Transverse colon (tissue), 4 donors: ENCODE measurements at regions not wholly inside any gene's neighbourhood (a gene's known extent, or its start where the extent isn't known, plus 50 kb on each side); places are given as distances from the start of the nearest gene placed in this dataset.

ENCODE experiments used
- DNase-seq: peaks from one replicate; pipeline ENCODE4 v3.0.0-alpha.2; 2019
- H3K27ac ChIP-seq, 4 donors: fragments of 200-600 bp; sonication (generic); 2 replicates each; pipeline ENCODE4 v1.5.1; 2016 to 2018; ENCODE audit warnings: inconsistent platforms in 4 of 4
- H3K27me3 ChIP-seq: fragments of 200-600 bp; sonication (generic); 2 replicates; pipeline ENCODE4 v1.5.1; 2017; ENCODE audit warnings: inconsistent platforms
- H3K36me3 ChIP-seq, 4 donors: fragments of 200-600 bp; sonication (generic); 2 replicates each; pipeline ENCODE4 v1.5.1; 2017 to 2019; ENCODE audit warnings: inconsistent platforms in 4 of 4
- H3K4me1 ChIP-seq, 4 donors: fragments of 200-600 bp; sonication (generic); 2 replicates each; pipeline ENCODE4 v1.5.1; 2017 to 2020; ENCODE audit warnings: inconsistent platforms in 4 of 4
- H3K4me3 ChIP-seq, 4 donors: fragments of 200-600 bp; sonication (generic); 1 replicate in 1 of 4; 2 replicates in 3 of 4; pipeline versions ENCODE4 v1.5.1 to v1.6.1; 2017 to 2019; ENCODE audit warnings: inconsistent platforms in 4 of 4
- H3K9me3 ChIP-seq, 2 donors: fragments of 200-600 bp; sonication (generic); 2 replicates each; pipeline ENCODE4 v1.5.1; 2017 to 2019; ENCODE audit warnings: inconsistent platforms in 2 of 2
- EP300 ChIP-seq: sonication (generic); formaldehyde crosslinking; IDR thresholded peaks from one replicate; pipeline ENCODE4 v1.6.1; 2017; ENCODE audit warnings: antibody characterized with exemption, low read depth
- POLR2A ChIP-seq: fragments of 450-650 bp; IDR thresholded peaks from one replicate; pipeline ENCODE4 v1.6.1; 2016; ENCODE audit warnings: antibody characterized with exemption, mild to moderate bottlenecking, moderate library complexity
- POLR2AphosphoS5 ChIP-seq, 3 donors: sonication (generic); formaldehyde crosslinking; IDR thresholded peaks; one replicate each; pipeline ENCODE4 v1.6.1; 2016; ENCODE audit warnings: antibody characterized with exemption in 3 of 3
- WGBS, 2 donors: methylation state at CpG; one replicate each; pipeline ENCODE4 v1.1.5; 2018; ENCODE audit warnings: low coverage in 1 of 2; 5-methylcytosine and 5-hydroxymethylcytosine counted together
- in situ Hi-C, 4 donors: fragments of 200-750 bp; cut with MboI; loops; one replicate each; pipeline versions ENCODE4 v1.15.0 to v1.15.1; 2017; ENCODE audit warnings: low sequenced_read_pairs in 3 of 4, low pct_ligation_motif_present in 1 of 4, low pct_unique_long_range_greater_than_20kb in 1 of 4
- intact Hi-C: fragments of 100-400 bp; cut with DNase I; formaldehyde crosslinking; loops from one replicate; pipeline ENCODE4 v1.15.1; 2023; ENCODE audit warnings: low total_unique reads
- TF ChIP-seq, protein P1 (sequence below), 5 experiments: fragments of 200-600 bp in 3 of 5; fragments of 450-650 bp in 2 of 5; sonication (generic) in 3 of 5; IDR thresholded peaks; 1 replicate in 2 of 5; 2 replicates in 3 of 5; pipeline ENCODE4 v1.5.1; 2016 to 2017; ENCODE audit warnings: antibody characterized with exemption in 5 of 5, inconsistent platforms in 3 of 5, mild to moderate bottlenecking in 2 of 5, moderate library complexity in 1 of 5

DNA sequence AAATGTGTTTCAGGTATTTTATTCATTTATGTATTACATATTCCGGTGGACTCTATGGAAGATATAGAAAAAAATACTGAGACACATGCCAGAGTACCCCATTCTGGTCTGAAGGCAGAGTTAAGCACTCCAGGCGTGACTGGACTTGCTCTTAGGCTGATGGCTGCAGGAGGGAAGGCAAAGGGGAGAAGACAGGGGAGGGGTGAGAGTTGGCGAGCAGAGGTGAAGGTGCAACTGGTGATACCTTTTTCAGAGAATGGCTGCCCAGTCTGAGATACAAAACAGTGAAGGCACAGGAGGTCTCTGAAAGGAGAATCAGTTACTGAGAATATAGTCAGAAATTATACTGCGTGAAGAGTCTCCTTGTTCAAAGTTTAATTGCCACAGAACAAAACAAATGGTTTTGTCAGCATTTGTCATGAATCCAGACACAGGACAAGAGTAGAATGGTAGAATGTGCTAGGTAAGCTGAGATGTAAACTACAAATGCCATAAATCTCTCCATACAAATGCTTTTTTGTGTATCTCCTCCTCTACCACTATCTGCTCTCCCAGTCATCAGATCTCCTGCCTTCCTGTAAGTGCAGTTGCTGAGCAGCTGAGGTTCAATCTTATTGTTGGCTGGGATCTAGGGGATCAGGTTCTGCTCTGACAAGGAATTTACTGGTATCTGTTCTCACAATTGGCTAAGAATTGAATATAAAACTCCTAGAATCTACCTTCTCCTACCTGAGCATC is 104.2 kb upstream of the DST start:
- H3K4me1 ChIP-seq: peaks cover 0 to 24% (median 1%) of the 10 kb centered on the region in 4 donors
- H3K27ac ChIP-seq: no peak overlapping the region
- in situ Hi-C loops: no loop called here

DNA sequence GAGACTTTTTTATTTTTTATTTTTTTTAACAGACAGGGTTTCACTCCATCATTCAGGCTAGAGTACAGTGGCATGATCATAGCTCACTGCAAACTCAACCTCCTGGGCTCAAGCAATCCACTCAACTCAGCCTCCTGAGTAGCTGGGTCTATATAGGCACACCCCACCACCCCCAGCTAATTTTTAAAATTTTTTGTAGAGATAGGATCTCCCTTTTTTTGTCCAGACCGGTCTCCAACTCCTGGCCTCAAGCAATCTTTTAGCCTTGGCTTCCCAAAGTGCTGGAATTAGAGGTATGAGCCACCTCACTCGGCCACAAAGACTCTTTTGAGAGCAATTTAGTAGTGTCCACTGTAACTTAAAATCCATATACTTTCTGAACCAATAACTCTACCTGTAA is 103.3 kb upstream of the DST start:
- Histone ChIP-seq H3K4me1 (peaks cover 0 to 34% (median 4%) of the 10 kb centered on the region in 4 donors), H3K27ac (no peak overlapping the region), H3K9me3 (no peaks in the 10 kb centered on the region), H3K36me3 (no peaks in the 10 kb centered on the region), H3K4me3 (no peak overlapping the region), H3K27me3 (no peaks in the 10 kb centered on the region)
- WGBS, 2 donors: 77 to 100% methylated on average over 2 of the region's 2 CpGs
- TF ChIP-seq EP300 (no peak), POLR2AphosphoS5 (IDR thresholded peaks at IDR 0.05) (no peak), POLR2A (no peak)
- TF ChIP-seq, protein P1, sequence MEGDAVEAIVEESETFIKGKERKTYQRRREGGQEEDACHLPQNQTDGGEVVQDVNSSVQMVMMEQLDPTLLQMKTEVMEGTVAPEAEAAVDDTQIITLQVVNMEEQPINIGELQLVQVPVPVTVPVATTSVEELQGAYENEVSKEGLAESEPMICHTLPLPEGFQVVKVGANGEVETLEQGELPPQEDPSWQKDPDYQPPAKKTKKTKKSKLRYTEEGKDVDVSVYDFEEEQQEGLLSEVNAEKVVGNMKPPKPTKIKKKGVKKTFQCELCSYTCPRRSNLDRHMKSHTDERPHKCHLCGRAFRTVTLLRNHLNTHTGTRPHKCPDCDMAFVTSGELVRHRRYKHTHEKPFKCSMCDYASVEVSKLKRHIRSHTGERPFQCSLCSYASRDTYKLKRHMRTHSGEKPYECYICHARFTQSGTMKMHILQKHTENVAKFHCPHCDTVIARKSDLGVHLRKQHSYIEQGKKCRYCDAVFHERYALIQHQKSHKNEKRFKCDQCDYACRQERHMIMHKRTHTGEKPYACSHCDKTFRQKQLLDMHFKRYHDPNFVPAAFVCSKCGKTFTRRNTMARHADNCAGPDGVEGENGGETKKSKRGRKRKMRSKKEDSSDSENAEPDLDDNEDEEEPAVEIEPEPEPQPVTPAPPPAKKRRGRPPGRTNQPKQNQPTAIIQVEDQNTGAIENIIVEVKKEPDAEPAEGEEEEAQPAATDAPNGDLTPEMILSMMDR (IDR thresholded peaks at IDR 0.05): no peak
- in situ Hi-C loops: no loop called here
- intact Hi-C loops: no loop called here
- DNase-seq: no peak

More for the DNA sequence above, 104.2 kb upstream of the DST start:
- 69 to 78% methylated on average over 4 of the region's 4 CpGs for WGBS, 2 donors
- no peaks in the 10 kb centered on the region for H3K9me3 ChIP-seq
- H3K36me3 ChIP-seq: no peaks in the 10 kb centered on the region
- intact Hi-C loops: no loop called here
- DNase-seq: no peak
- TF ChIP-seq, protein P1 (IDR thresholded peaks at IDR 0.05): no peak
- TF ChIP-seq EP300 (no peak), POLR2A (no peak), POLR2AphosphoS5 (IDR thresholded peaks at IDR 0.05) (no peak)
- no peak overlapping the region for H3K4me3 ChIP-seq
- H3K27me3 ChIP-seq: no peaks in the 10 kb centered on the region

DNA sequence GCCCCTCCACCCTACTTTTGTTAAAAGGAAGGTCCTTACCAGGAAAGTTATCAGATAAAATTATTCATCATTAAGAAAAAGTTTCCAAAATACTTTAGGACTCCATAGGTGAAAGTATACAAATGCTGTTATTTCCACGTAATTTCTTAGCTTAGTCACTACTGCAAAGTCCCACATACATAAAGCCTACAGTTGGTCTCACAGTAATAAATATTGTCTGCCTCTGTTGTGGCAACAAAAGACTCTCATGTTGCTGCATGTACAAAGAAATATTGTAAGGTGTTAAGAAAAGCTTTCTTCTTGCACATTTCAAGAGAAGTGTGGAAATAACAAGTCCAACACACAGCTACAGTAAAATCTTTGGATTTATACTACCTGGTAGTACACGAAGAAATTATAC is 102.4 kb upstream of the DST start:
- TF ChIP-seq EP300 (no peak), POLR2AphosphoS5 (IDR thresholded peaks at IDR 0.05) (no peak), POLR2A (no peak)
- TF ChIP-seq, protein P1 (IDR thresholded peaks at IDR 0.05): no peak
- Histone ChIP-seq H3K27me3 (no peaks in the 10 kb centered on the region), H3K4me1 (peaks cover 0 to 42% (median 8%) of the 10 kb centered on the region in 4 donors), H3K36me3 (no peaks in the 10 kb centered on the region), H3K9me3 (no peaks in the 10 kb centered on the region), H3K4me3 (no peak overlapping the region), H3K27ac (no peak overlapping the region)
- in situ Hi-C loops: no loop called here
- 62 to 80% methylated on average over 2 of the region's 2 CpGs for WGBS, 2 donors
- no peak for DNase-seq
- intact Hi-C loops: no loop called here

DNA sequence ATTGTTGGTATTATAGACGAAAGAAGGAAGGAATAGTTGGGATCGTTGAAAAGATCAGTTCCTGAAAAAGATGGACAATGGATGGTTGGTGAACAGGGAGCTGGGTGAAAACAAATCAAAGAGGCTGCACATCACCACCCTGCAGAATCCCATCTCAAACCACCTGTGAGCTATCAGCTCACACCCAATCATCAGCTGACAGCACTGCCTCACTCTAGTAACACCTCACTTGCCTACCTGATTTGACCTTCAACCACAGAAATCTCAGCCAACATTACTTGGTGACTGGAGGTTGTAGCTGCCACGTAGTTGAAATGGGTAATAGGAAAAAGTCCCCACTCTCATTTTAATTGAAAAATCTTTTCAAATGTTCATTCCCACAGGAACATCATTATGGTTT is 101.8 kb upstream of the DST start:
- H3K27ac ChIP-seq: no peak overlapping the region
- intact Hi-C loops: no loop called here
- 56 to 60% methylated on average over 3 of the region's 3 CpGs for WGBS, 2 donors
- no peaks in the 10 kb centered on the region for H3K27me3 ChIP-seq
- no peaks in the 10 kb centered on the region for H3K36me3 ChIP-seq
- in situ Hi-C loops: no loop called here
- no peak for TF ChIP-seq POLR2A
- TF ChIP-seq POLR2AphosphoS5 (IDR thresholded peaks at IDR 0.05): no peak
- TF ChIP-seq, protein P1 (IDR thresholded peaks at IDR 0.05): no peak
- no peak for TF ChIP-seq EP300
- DNase-seq: no peak
- no peak overlapping the region for H3K4me3 ChIP-seq
- H3K9me3 ChIP-seq: no peaks in the 10 kb centered on the region
- peaks cover 0 to 42% (median 8%) of the 10 kb centered on the region in 4 donors for H3K4me1 ChIP-seq
